GM18520 (cell line): ENCODE measurements at regions not wholly inside any gene's neighbourhood (a gene's known extent, or its start where the extent isn't known, plus 50 kb on each side); places are given as distances from the start of the nearest gene placed in this dataset.

Source experiments
- ATAC-seq: cut with Tn5 transposase; IDR thresholded peaks from one replicate; pipeline ENCODE4 v1.9.1; 2021; ENCODE audit not compliant: unreplicated experiment

GRCh38 chr16:65782611-65783600 is 583.6 kb upstream of the CDH5 start:
- no peak for ATAC-seq

DNA sequence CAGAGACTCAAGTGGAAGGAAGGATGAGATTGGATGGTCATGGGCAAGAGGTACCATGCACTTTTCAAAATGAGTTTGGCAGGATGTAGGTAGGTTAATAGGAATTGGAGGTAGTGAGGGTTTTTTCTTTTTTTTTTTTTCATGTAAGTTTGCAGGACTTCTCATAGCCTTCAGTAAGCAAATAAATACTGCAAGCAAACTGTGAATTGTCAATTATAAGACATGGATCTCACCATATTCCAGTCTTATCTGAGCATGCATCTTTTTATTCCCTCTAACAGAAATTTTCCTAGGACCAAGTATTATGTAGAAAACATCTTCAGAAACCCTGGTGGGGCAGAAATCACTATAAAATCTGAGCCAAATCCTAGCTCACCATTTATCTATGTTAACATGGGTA is 584.6 kb upstream of the CDH5 start:
- ATAC-seq = no peak

DNA sequence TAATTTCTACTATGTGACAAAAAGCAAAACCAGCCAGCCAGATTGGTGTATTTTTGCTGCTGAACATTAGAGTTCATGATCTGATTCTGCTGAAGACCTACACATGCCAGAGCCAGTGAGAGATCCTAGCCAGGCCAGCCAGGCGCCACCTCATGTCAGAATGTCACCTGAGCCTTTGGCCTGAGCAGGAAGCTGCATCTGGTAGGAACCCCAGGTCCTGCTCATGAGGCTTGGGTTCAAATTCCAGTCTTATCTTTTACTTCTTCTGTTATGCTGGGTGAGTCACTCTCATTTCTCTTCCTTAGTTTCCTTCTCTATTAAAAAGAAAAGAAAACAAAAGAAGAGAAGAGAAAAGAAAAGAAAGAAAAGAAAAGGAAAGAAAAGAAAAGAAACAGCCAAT is 585.1 kb upstream of the CDH5 start:
- no peak for ATAC-seq

DNA sequence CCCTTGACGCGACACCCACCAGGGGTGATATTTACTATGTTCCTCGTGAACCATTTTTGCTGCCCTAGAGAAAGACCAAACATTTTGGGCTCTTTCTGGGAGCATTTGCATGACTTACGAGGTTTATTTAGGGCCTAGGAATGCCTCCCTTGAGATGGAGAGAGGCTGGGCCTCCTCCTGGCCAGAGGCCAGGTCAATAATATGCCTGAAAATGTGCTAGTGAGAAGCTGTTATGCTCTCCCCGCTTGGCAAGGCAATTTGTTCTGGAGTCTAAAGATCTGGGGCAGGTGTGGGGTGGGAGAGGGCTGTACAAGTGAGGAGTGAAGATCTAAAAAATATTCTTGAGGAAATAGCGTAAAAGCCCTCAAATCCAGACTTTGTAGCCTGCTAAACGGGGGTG is 587.3 kb upstream of the CDH5 start:
- no peak for ATAC-seq

- no peak for ATAC-seq
Measured at GRCh38 chr16:65776639-65777183, 589.8 kb upstream of the CDH5 start.

DNA sequence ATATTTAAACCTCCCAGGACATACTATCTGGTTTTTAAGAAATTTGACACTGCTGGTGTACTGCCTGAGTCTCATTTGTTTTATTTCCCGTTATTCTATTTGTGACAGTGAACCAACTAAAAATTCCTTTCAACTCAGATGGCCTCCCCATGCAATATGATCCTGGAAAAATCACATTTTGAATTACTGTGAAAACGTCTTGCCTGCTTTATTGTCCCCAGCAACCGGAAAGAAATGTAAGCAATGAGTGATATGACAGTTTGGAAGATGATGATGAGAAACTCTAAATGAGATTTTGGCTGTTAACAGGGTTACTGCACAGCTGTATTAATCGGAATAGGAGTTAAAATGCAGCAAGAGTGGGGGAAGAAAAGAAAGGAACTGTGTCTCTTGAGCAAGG is 590.7 kb upstream of the CDH5 start:
- no peak for ATAC-seq

DNA sequence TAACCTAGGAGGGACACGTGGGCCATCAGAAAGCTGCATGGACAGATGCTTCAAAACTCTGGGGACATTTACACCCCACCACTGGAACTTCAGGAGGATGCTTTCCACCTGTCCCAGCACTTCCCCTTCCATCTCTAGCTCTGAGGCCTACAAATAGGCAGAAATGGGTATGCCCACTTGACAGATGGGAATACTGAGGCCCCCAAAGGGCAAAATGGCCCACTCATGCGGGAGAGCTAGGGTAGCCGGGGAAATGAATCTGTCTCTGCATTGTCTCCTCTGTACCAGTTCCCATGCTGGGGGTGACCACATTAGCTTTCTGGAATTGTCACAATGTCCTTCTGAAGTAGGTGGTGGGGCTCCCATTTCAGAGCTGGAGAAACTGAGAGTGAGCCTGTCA is 592.1 kb upstream of the CDH5 start:
- ATAC-seq = no peak

DNA sequence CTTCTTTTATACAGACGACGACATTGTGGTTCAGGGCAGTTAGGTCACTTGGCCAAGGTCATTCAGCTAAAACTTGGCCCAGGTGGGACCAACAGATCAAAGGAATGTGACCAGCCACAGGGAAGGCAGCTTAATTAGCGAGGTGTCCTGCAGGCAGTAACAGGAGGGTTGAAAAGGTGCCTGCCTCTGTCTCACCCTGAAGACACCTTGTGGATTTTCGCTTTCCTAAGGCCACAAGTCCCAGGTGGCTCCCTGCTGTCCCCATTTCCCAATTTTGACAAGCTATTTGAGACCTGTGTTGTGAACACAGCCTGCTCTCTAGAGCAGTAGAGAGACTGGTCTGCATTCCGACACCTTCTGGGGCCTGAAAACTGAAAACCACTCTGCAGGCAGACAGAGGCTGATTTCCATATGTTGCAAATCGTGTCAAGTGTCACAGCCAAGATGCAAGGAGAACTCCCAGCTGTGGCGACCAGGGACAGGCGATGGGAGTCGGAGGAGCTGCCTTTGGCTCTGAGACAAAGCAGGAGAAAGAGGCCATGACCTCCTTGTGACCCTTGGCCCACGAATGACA is 593.1 kb upstream of the CDH5 start:
- no peak for ATAC-seq

DNA sequence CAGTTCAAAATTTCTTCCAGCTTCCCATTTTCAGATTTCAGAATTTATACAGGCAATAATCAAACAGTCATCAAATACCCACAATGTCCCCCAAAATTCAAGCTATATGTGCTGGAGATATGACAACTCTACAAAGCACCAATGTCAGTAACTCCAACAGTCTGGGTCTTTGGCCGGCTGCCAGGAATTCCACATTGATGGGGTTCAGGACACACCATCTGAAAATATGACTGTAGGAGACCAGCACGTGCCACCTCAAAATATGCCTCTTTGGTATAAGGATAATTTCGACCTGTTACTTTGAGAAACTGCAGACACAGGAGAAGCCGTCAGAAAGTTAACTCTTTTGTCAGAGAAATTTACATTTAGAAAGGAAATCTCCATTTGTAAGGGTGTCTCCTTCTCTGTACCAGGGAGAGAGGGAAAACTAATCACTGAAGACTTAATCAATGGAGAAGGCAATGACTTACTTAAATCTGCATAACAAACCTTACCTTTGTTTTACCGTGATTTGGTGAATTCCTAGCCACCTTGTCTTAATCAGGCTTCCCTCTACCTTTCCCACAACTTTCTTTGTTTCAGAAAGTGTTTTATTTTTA is 594.3 kb upstream of the CDH5 start:
- ATAC-seq = no peak

DNA sequence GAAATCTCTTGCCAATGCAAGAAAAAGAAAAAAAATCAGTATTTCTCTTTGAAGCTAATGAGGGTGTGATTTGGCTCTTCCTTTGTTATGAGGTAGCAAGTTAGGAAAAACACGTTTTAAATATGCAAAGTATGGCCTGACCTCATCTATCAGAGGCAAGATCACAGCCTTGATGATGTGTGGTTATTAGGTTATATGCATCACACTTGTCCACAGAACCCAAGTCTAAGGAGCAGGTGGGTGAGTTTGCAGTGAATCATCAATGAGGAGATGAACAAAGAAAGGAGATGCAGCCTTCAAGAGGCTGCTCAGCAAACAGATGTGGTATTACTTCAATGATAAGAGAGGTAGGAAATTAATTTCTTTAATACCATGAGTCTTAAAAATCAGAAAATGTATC is 594.8 kb upstream of the CDH5 start:
- ATAC-seq = no peak

GRCh38 chr16:65770752-65771151 is 595.7 kb upstream of the CDH5 start:
- ATAC-seq = no peak

DNA sequence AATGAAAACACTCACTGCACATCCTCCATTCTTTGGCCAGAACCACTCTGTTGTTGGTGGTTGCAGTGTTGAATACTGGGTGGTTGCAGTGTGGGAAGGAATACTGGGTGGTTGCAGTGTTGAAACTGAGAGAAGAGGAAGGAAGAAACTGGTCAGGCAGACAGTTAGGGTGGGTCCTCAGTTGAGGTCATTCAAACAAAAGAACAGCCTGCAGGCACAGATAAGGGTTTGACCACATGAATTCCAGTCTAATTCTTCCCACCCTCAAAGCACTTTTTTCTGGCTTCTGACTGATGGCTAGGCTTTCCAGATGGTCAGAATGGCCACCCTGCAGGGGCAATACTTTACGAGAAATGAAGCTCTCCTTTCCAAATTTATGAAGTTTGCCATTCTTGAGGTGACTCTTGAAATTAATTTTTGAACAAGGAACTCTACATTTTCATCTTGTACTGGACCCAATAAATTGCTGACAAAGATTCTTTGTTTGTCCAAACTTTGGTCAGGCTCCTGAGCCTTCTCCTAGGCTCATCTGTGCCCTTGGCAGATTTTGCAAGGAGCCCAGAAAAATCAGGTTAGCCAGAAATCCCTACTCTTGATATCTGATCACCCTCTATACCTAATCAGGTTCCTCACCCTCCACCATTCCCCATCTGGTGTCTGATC is 596.6 kb upstream of the CDH5 start:
- no peak for ATAC-seq

GRCh38 chr16:65769055-65769465 is 597.4 kb upstream of the CDH5 start:
- no peak for ATAC-seq

DNA sequence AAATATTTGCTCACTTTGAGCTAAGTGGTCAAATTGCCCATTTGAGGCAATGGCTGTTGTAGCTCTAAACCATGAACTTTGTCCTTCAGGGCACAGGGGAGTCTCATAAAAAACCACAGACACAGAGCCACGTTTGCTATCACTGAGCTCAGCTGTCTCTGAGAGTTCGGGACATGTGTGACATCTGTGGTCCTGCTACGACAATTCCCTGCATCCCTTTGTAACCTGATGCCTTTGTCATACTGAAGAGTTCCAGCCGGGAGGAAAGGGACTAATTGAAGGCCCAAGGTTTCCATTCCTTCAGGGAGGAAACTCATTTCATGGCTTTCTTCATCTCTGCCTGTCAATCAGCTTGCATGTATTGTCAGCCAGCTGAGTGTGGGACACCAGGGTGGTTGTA is 599.4 kb upstream of the CDH5 start:
- no peak for ATAC-seq

DNA sequence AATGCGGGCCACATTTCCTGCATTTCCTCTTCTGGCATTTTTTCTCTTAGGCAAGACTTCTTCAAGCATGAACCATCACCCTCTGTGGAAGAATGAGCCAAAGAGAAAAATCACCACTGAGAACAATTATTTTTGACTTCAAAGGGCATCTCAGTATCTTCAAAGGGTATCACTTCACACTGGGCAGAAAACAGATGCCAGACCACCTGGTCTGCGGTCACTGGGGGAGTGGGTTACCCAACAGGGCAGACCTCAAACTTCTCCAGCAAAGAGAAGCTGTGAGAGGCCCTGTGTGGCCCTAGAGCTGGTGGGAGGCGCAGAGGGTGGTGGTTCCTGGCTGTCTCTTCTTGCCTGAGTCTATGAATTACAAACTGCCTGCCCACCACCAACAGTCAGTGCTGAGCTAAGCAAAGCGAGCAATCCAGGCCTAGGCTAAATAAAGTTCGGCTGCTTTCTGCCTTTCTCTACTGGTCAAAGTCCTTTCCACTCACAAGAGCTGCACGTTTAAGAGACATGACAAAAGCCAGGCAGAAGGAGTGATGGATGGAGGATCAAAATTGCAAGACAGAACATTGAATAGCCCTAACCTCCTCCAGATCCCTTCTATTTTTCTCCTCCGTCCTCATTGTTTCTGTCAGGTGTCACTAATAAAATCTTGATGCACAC is 602.7 kb upstream of the CDH5 start:
- no peak for ATAC-seq

GRCh38 chr16:65760874-65761273 is 605.6 kb upstream of the CDH5 start:
- no peak for ATAC-seq

GRCh38 chr16:65758620-65759019 is 607.9 kb upstream of the CDH5 start:
- ATAC-seq = no peak

GRCh38 chr16:65757064-65757463 is 609.4 kb upstream of the CDH5 start:
- ATAC-seq = no peak

- no peak for ATAC-seq
Measured at GRCh38 chr16:65756163-65756562, 610.3 kb upstream of the CDH5 start.

DNA sequence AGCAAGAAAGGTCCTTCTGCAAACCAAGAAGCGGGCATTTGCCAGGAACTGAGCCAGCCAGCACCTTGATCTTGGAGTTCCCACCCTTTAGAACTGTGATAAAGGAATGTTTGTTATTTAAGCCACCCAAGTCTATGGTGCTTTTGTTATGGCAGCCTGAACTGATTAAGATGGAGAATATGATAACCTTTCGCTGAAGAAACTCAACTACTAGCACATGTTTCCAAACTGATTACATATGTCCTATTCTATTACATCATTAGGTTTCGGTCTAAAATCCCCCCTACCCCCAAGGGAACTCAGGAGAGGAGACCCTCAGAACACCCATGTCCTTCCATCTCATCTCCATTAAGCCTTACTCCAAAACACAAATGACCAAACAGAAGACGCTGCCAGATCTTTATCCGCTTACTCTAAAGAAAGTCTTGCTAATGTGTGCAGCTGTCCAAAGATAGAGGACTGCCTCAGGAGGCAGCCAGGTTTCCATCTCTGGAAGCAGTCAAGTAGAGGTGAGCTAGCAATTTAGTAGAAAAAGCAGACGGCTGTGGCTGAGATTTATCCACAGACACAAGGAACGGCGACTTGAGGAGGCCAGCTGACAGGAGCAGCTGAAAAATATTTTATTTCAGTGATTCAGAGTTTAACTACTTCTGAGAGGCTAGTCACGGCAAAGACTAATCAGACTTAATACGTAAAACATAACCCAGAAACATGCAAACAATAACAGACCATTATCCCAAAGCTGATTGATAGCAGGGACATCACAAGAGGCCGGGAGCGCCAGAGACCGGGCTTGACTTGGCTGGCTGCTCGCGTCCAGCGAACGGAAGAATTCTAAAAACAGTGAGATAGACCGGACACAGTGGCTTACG is 611.4 kb upstream of the CDH5 start:
- ATAC-seq = no peak
